A673 (cell line): ENCODE measurements at regions not wholly inside any gene's neighbourhood (a gene's known extent, or its start where the extent isn't known, plus 50 kb on each side); places are given as distances from the start of the nearest gene placed in this dataset.

ENCODE experiments used
- BruUV-seq: library from RNA; stranded (reverse); fragments of 400-500 nt; replicated peaks from 2 replicates; lab custom pipeline; 2021; lab: Mats Ljungman, UMichigan
- CTCF ChIA-PET: fragments of 300-600 bp; sonication (Branson Sonifier 250); formaldehyde crosslinking; loops from one replicate; lab custom pipeline; 2022; ENCODE audit warnings: antibody characterized with exemption; lab: Charles Lee
- POLR2A ChIA-PET: fragments of 300-600 bp; sonication (Branson Sonifier 250); formaldehyde crosslinking; loops from one replicate; lab custom pipeline; 2022; ENCODE audit warnings: antibody characterized with exemption; ENCODE audit not compliant: low non-redundant PET; lab: Charles Lee
- DNase-seq: peaks from one replicate; pipeline ENCODE4 v3.0.0-alpha.2; 2015; ENCODE audit warnings: low spot score
- H3K27ac ChIP-seq: fragments of 200-600 bp; sonication (generic); 2 replicates; pipeline ENCODE4 v1.5.1; 2016; ENCODE audit warnings: mixed run types, low read depth, mild to moderate bottlenecking, mixed read lengths, antibody characterized with exemption, low read length; ENCODE audit not compliant: poor library complexity, severe bottlenecking
- H3K27me3 ChIP-seq: fragments of 200-600 bp; sonication (generic); replicated peaks from 2 replicates; pipeline ENCODE4 v1.6.1; 2017; ENCODE audit warnings: mixed run types, low read depth, mild to moderate bottlenecking, mixed read lengths, antibody characterized with exemption, low read length; ENCODE audit not compliant: insufficient read depth, poor library complexity
- H3K36me3 ChIP-seq: fragments of 200-600 bp; sonication (generic); 2 replicates; pipeline ENCODE4 v1.6.1; 2016; ENCODE audit warnings: mixed run types, mild to moderate bottlenecking, mixed read lengths, antibody characterized with exemption, low read length; ENCODE audit not compliant: insufficient read depth, poor library complexity, severe bottlenecking
- H3K4me1 ChIP-seq: fragments of 200-600 bp; sonication (generic); 2 replicates; pipeline ENCODE4 v1.6.1; 2017; ENCODE audit warnings: mixed run types, mild to moderate bottlenecking, mixed read lengths, antibody characterized with exemption, low read length; ENCODE audit not compliant: insufficient read depth, poor library complexity, severe bottlenecking
- H3K4me3 ChIP-seq: fragments of 200-600 bp; sonication (generic); 2 replicates; pipeline ENCODE4 v1.5.1; 2016; ENCODE audit warnings: low read depth, mixed run types, mild to moderate bottlenecking, mixed read lengths, low read length; ENCODE audit not compliant: poor library complexity, severe bottlenecking
- H3K9me3 ChIP-seq: fragments of 200-600 bp; sonication (generic); 2 replicates; pipeline ENCODE4 v1.6.1; 2016; ENCODE audit warnings: mixed run types, low read depth, mild to moderate bottlenecking, mixed read lengths, antibody characterized with exemption, low read length; ENCODE audit not compliant: poor library complexity, severe bottlenecking
- EZH2 ChIP-seq: fragments of 200-600 bp; sonication (generic); IDR thresholded peaks from 2 replicates; pipeline ENCODE4 v1.6.1; 2017; ENCODE audit warnings: borderline replicate concordance, low read depth, mild to moderate bottlenecking, mixed read lengths, antibody characterized with exemption, low read length; ENCODE audit not compliant: poor library complexity, severe bottlenecking
- intact Hi-C: fragments of 100-400 bp; cut with micrococcal nuclease; formaldehyde crosslinking; loops from one replicate; pipeline ENCODE4 v1.10.0; 2022; ENCODE audit not compliant: unreplicated experiment
- TF ChIP-seq, protein P1 (sequence below): fragments of 300-800, 200-600 bp; sonication (generic); conservative IDR thresholded peaks from 2 replicates; pipeline ENCODE4 v1.5.1; 2017; ENCODE audit warnings: low read depth, mild to moderate bottlenecking, antibody characterized with exemption, low read length, moderate library complexity, mixed read lengths

DNA sequence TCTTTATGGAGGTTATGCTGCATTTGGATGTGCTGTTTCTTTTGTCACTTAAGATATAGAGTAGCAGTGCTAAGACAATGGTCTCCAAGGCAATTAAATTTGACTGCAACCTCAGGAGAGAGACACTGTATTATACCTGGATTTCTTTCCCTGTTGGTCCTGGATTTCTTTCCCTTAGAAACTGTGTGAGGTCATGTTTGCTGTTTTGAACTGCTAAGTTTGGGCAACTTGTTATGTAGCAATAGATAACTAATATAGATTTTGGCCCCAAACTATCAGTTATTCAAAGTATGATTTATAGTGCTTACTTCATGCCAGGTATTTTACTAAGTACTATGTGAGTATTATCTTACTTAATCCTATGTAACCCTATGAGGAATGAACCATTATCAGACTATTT, 458.4 kb downstream of the HS3ST3B1 start:
- CTCF ChIA-PET = no interaction called here

DNA sequence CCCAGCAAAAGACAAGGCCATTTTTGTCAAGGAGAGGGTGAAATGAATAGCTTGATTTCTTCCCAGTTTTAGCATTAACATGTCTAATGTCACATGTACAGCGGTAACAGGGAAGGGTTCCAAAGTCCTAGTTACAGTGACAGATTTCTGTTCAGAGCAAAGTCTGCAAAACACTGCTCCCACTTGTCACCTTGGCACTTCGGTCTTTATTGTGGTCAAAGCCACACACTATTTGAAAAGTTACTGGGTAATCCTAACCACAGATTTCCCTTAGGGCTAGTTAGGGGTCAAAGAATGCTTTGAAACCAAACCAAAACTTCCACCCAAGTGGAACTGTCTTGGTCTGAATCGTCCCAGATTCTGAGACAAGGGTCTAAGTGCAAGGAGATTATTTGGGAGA, 455.6 kb downstream of the HS3ST3B1 start:
- TF ChIP-seq, protein P1, sequence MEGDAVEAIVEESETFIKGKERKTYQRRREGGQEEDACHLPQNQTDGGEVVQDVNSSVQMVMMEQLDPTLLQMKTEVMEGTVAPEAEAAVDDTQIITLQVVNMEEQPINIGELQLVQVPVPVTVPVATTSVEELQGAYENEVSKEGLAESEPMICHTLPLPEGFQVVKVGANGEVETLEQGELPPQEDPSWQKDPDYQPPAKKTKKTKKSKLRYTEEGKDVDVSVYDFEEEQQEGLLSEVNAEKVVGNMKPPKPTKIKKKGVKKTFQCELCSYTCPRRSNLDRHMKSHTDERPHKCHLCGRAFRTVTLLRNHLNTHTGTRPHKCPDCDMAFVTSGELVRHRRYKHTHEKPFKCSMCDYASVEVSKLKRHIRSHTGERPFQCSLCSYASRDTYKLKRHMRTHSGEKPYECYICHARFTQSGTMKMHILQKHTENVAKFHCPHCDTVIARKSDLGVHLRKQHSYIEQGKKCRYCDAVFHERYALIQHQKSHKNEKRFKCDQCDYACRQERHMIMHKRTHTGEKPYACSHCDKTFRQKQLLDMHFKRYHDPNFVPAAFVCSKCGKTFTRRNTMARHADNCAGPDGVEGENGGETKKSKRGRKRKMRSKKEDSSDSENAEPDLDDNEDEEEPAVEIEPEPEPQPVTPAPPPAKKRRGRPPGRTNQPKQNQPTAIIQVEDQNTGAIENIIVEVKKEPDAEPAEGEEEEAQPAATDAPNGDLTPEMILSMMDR = no peak
- BruUV-seq = no TSS peak
- no peak overlapping the region for H3K4me3 ChIP-seq
- H3K4me1 ChIP-seq = no peaks in the 10 kb centered on the region
- no peaks in the 10 kb centered on the region for H3K27me3 ChIP-seq
- ChIA-PET POLR2A (no interaction called here), CTCF (no interaction called here)
- H3K9me3 ChIP-seq = peaks cover 13% of the 10 kb centered on the region
- DNase-seq = no peak
- intact Hi-C loops = no loop called here
- H3K27ac ChIP-seq = no peak overlapping the region
- no peaks in the 10 kb centered on the region for H3K36me3 ChIP-seq

More for the DNA sequence above, 458.4 kb downstream of the HS3ST3B1 start:
- Histone ChIP-seq H3K27me3 (no peaks in the 10 kb centered on the region), H3K9me3 (peaks cover 13% of the 10 kb centered on the region), H3K4me1 (no peaks in the 10 kb centered on the region), H3K36me3 (no peaks in the 10 kb centered on the region), H3K27ac (no peak overlapping the region), H3K4me3 (no peak overlapping the region)
- intact Hi-C loops = no loop called here
- no TSS peak for BruUV-seq
- POLR2A ChIA-PET = no interaction called here
- DNase-seq = no peak
- no peak for TF ChIP-seq EZH2
- TF ChIP-seq, protein P1 = no peak

GRCh38 chr17:14755002-14755401, 454.1 kb downstream of the HS3ST3B1 start:
- no peaks in the 10 kb centered on the region for H3K27me3 ChIP-seq
- TF ChIP-seq, protein P1 = no peak
- no peak for TF ChIP-seq EZH2
- no peak overlapping the region for H3K4me3 ChIP-seq
- ChIA-PET POLR2A (no interaction called here), CTCF (no interaction called here)
- DNase-seq = no peak
- no TSS peak for BruUV-seq
- H3K9me3 ChIP-seq = peaks cover 13% of the 10 kb centered on the region
- no peaks in the 10 kb centered on the region for H3K36me3 ChIP-seq
- H3K4me1 ChIP-seq = no peaks in the 10 kb centered on the region
- intact Hi-C loops = no loop called here
- no peak overlapping the region for H3K27ac ChIP-seq
